Upper lobe of left lung (tissue), 6 donors: ENCODE measurements at regions not wholly inside any gene's neighbourhood (a gene's known extent, or its start where the extent isn't known, plus 50 kb on each side); places are given as distances from the start of the nearest gene placed in this dataset.
A peak's percentile ranks its signal among the peaks of the same experiment; 100 is the strongest.

Experiments
- ATAC-seq, 2 donors: fragments of 200-7000 bp; cut with Tn5 transposase; one replicate each; pipeline ENCODE4 v1.9.1; 2022; ENCODE audit warnings: mild to moderate bottlenecking in 2 of 2, moderate library complexity in 2 of 2; ENCODE audit not compliant: low FRiP score in 2 of 2
- DNase-seq, 2 donors: peaks; one replicate each; pipeline ENCODE4 v3.0.0-alpha.2; 2019 to 2020
- H3K27ac ChIP-seq, 4 donors: fragments of 200-600 bp; sonication (generic); one replicate each; pipeline ENCODE4 v1.5.1; 2016 to 2019
- H3K27me3 ChIP-seq, 4 donors: fragments of 200-600 bp; sonication (generic); one replicate each; pipeline ENCODE4 v1.5.1; 2017 to 2019
- H3K36me3 ChIP-seq, 4 donors: fragments of 200-600 bp; sonication (generic); one replicate each; pipeline ENCODE4 v1.5.1; 2016 to 2019
- H3K4me1 ChIP-seq, 4 donors: fragments of 200-600 bp; sonication (generic); one replicate each; pipeline ENCODE4 v1.5.1; 2018 to 2019
- H3K4me3 ChIP-seq, 4 donors: fragments of 200-600 bp; sonication (generic); one replicate each; pipeline ENCODE4 v1.5.1; 2017 to 2019; ENCODE audit warnings: mild to moderate bottlenecking in 2 of 4, moderate library complexity in 1 of 4
- H3K9me3 ChIP-seq, 4 donors: fragments of 200-600 bp; sonication (generic); one replicate each; pipeline ENCODE4 v1.5.1; 2018 to 2019
- CTCF ChIP-seq, 6 experiments: fragments of 450-650 bp in 4 of 6; fragments of 200-600 bp in 2 of 6; sonication (generic) in 2 of 6; IDR thresholded peaks; one replicate each; pipeline ENCODE4 v1.5.1; 2016 to 2019; ENCODE audit warnings: antibody characterized with exemption in 6 of 6
- EP300 ChIP-seq, 4 donors: sonication (generic); formaldehyde crosslinking; IDR thresholded peaks; one replicate each; pipeline ENCODE4 v1.5.1; 2017; ENCODE audit warnings: antibody characterized with exemption in 4 of 4, control low read depth in 2 of 4
- POLR2A ChIP-seq, 4 donors: fragments of 450-650 bp; IDR thresholded peaks; one replicate each; pipeline ENCODE4 v1.5.1; 2016 to 2017; ENCODE audit warnings: antibody characterized with exemption in 4 of 4, mild to moderate bottlenecking in 2 of 4
- POLR2AphosphoS5 ChIP-seq, 2 donors: sonication (generic); formaldehyde crosslinking; IDR thresholded peaks; one replicate each; pipeline ENCODE4 v1.5.1; 2017; ENCODE audit warnings: antibody characterized with exemption in 2 of 2
- WGBS, 2 donors: methylation state at CpG; one replicate each; pipeline ENCODE4 v1.1.5; 2017 to 2018; 5-methylcytosine and 5-hydroxymethylcytosine counted together
- donor health status: DM: no; HTN: no; CAD: no; lungs with moderate emphysema.
- donor health status: DM: no; HTN: yes; CAD: no; lungs with severe emphysema.

GRCh38 chr18:22836932-22837331 is 96.2 kb upstream of the RBBP8 start:
- no peaks in the 10 kb centered on the region for H3K27me3 ChIP-seq
- H3K36me3 ChIP-seq, result no peaks in the 10 kb centered on the region
- DNase-seq, result no peak
- TF ChIP-seq EP300 (IDR thresholded peaks at IDR 0.05) (no peak), CTCF (IDR thresholded peaks at IDR 0.05) (no peak), POLR2AphosphoS5 (IDR thresholded peaks at IDR 0.05) (no peak), POLR2A (IDR thresholded peaks at IDR 0.05) (no peak)
- H3K4me1 ChIP-seq, result no peaks in the 10 kb centered on the region
- H3K9me3 ChIP-seq, result no peaks in the 10 kb centered on the region
- no peak overlapping the region for H3K27ac ChIP-seq
- no peak for ATAC-seq
- H3K4me3 ChIP-seq, result no peak overlapping the region

GRCh38 chr18:22838221-22838620 is 94.9 kb upstream of the RBBP8 start:
- no peaks in the 10 kb centered on the region for H3K27me3 ChIP-seq
- no peak for TF ChIP-seq CTCF (IDR thresholded peaks at IDR 0.05)
- no peak for TF ChIP-seq POLR2AphosphoS5 (IDR thresholded peaks at IDR 0.05)
- TF ChIP-seq POLR2A (IDR thresholded peaks at IDR 0.05), result no peak
- TF ChIP-seq EP300 (IDR thresholded peaks at IDR 0.05), result no peak
- H3K36me3 ChIP-seq, result no peaks in the 10 kb centered on the region
- no peaks in the 10 kb centered on the region for H3K9me3 ChIP-seq
- no peak for ATAC-seq
- WGBS, 2 donors, result 90% methylated on average over 1 of the region's 1 CpG
- H3K4me1 ChIP-seq, result no peaks in the 10 kb centered on the region
- no peak overlapping the region for H3K4me3 ChIP-seq
- no peak overlapping the region for H3K27ac ChIP-seq
- no peak for DNase-seq

- no peaks in the 10 kb centered on the region for H3K27me3 ChIP-seq
- H3K36me3 ChIP-seq, result no peaks in the 10 kb centered on the region
- DNase-seq, result no peak
- H3K4me1 ChIP-seq, result no peaks in the 10 kb centered on the region
- TF ChIP-seq POLR2A (IDR thresholded peaks at IDR 0.05) (no peak), CTCF (IDR thresholded peaks at IDR 0.05) (no peak), POLR2AphosphoS5 (IDR thresholded peaks at IDR 0.05) (no peak), EP300 (IDR thresholded peaks at IDR 0.05) (no peak)
- peak overlapping the region in 1 of 4 donors; percentile 0 for H3K4me3 ChIP-seq
- H3K9me3 ChIP-seq, result no peaks in the 10 kb centered on the region
- no peak for ATAC-seq
- H3K27ac ChIP-seq, result no peak overlapping the region
- 34 to 48% methylated on average over 7 of the region's 7 CpGs for WGBS, 2 donors
These were observed 94.4 kb upstream of the RBBP8 start for GRCh38 chr18:22838639-22839277.

- 80 to 84% methylated on average over 2 of the region's 2 CpGs for WGBS, 2 donors
- H3K4me1 ChIP-seq, result no peaks in the 10 kb centered on the region
- no peaks in the 10 kb centered on the region for H3K36me3 ChIP-seq
- no peak overlapping the region for H3K27ac ChIP-seq
- no peaks in the 10 kb centered on the region for H3K27me3 ChIP-seq
- no peaks in the 10 kb centered on the region for H3K9me3 ChIP-seq
- no peak for TF ChIP-seq EP300 (IDR thresholded peaks at IDR 0.05)
- TF ChIP-seq POLR2AphosphoS5 (IDR thresholded peaks at IDR 0.05), result no peak
- no peak for TF ChIP-seq POLR2A (IDR thresholded peaks at IDR 0.05)
- TF ChIP-seq CTCF (IDR thresholded peaks at IDR 0.05), result no peak
- DNase-seq, result no peak
- no peak for ATAC-seq
- no peak overlapping the region for H3K4me3 ChIP-seq
These were observed 93.7 kb upstream of the RBBP8 start for GRCh38 chr18:22839340-22839821.

GRCh38 chr18:22840606-22841144 is 92.5 kb upstream of the RBBP8 start:
- Histone ChIP-seq H3K36me3 (no peaks in the 10 kb centered on the region), H3K4me3 (no peak overlapping the region), H3K27ac (no peak overlapping the region), H3K4me1 (no peaks in the 10 kb centered on the region), H3K9me3 (no peaks in the 10 kb centered on the region), H3K27me3 (no peaks in the 10 kb centered on the region)
- ATAC-seq (no peak), DNase-seq (no peak)
- WGBS, 2 donors, result 79 to 85% methylated on average over 3 of the region's 3 CpGs
- TF ChIP-seq POLR2A (IDR thresholded peaks at IDR 0.05) (no peak), POLR2AphosphoS5 (IDR thresholded peaks at IDR 0.05) (no peak), EP300 (IDR thresholded peaks at IDR 0.05) (no peak), CTCF (IDR thresholded peaks at IDR 0.05) (no peak)
